Neural progenitor cell (in vitro differentiated cells): ENCODE measurements at regions not wholly inside any gene's neighbourhood (a gene's known extent, or its start where the extent isn't known, plus 50 kb on each side); places are given as distances from the start of the nearest gene placed in this dataset.
A peak's percentile ranks its signal among the peaks of the same experiment; 100 is the strongest.

ENCODE experiments used
- DNase-seq: peaks from one replicate; pipeline ENCODE4 v3.0.0-alpha.2; 2016; ENCODE audit warnings: low spot score
- H2AFZ ChIP-seq: fragments of 200-600 bp; sonication (generic); replicated peaks from 2 replicates; pipeline ENCODE4 v1.6.1; 2016; ENCODE audit warnings: antibody characterized with exemption
- H3F3A ChIP-seq: fragments of 200-600 bp; sonication (generic); 2 replicates; pipeline ENCODE4 v1.6.1; 2016; ENCODE audit warnings: antibody characterized with exemption, low read depth
- H3K27ac ChIP-seq: fragments of 200-600 bp; sonication (generic); 2 replicates; pipeline ENCODE4 v1.5.1; 2016; ENCODE audit warnings: mild to moderate bottlenecking
- H3K27me3 ChIP-seq: fragments of 200-600 bp; sonication (generic); 2 replicates; pipeline ENCODE4 v1.6.1; 2016; ENCODE audit warnings: mild to moderate bottlenecking, moderate library complexity
- H3K36me3 ChIP-seq: fragments of 200-600 bp; sonication (generic); 2 replicates; pipeline ENCODE4 v1.5.1; 2016
- H3K4me1 ChIP-seq: fragments of 200-600 bp; sonication (generic); 2 replicates; pipeline ENCODE4 v1.6.1; 2016; ENCODE audit warnings: mixed run types
- H3K4me2 ChIP-seq: fragments of 200-600 bp; sonication (generic); 2 replicates; pipeline ENCODE4 v1.6.1; 2016
- H3K4me3 ChIP-seq: fragments of 200-600 bp; sonication (generic); 2 replicates; pipeline ENCODE4 v1.5.1; 2016
- H3K79me2 ChIP-seq: fragments of 200-600 bp; sonication (generic); 2 replicates; pipeline ENCODE4 v1.6.1; 2016; ENCODE audit warnings: low read depth
- H3K9ac ChIP-seq: fragments of 200-600 bp; sonication (generic); 2 replicates; pipeline ENCODE4 v1.6.1; 2016
- H3K9me3 ChIP-seq: fragments of 200-600 bp; sonication (generic); 2 replicates; pipeline ENCODE4 v1.5.1; 2016; ENCODE audit warnings: low read depth
- H4K20me1 ChIP-seq: fragments of 200-600 bp; sonication (generic); 2 replicates; pipeline ENCODE4 v1.6.1; 2016; ENCODE audit warnings: low read depth
- H3K27ac Mint-ChIP-seq: 3 replicates; pipeline ENCODE4 v1.8.0; 2021; ENCODE audit warnings: mixed read lengths
- H3K27me3 Mint-ChIP-seq: 2 replicates; pipeline ENCODE4 v1.8.0; 2022; ENCODE audit warnings: low read depth, mild to moderate bottlenecking, inconsistent platforms, moderate library complexity, mixed read lengths; ENCODE audit not compliant: insufficient read depth
- H3K36me3 Mint-ChIP-seq: 3 replicates; pipeline ENCODE4 v1.8.0; 2021; ENCODE audit warnings: mixed read lengths
- H3K4me1 Mint-ChIP-seq: 3 replicates; pipeline ENCODE4 v1.8.0; 2021; ENCODE audit warnings: mixed read lengths
- H3K4me3 Mint-ChIP-seq: 3 replicates; pipeline ENCODE4 v1.8.0; 2021; ENCODE audit warnings: mild to moderate bottlenecking, moderate library complexity, mixed read lengths
- H3K9me3 Mint-ChIP-seq: 3 replicates; pipeline ENCODE4 v1.8.0; 2020; ENCODE audit warnings: mixed read lengths
- EZH2 ChIP-seq: fragments of 200-600 bp; sonication (generic); IDR thresholded peaks from 2 replicates; pipeline ENCODE4 v1.6.1; 2017; ENCODE audit warnings: antibody characterized with exemption, mild to moderate bottlenecking, moderate library complexity
- EZH2phosphoT487 ChIP-seq: fragments of 200-600 bp; sonication (generic); IDR thresholded peaks from 2 replicates; pipeline ENCODE4 v1.6.1; 2017; ENCODE audit warnings: antibody characterized with exemption
- TF ChIP-seq, protein P1 (sequence below): fragments of 200-600 bp; sonication (generic); IDR thresholded peaks from 2 replicates; pipeline ENCODE4 v1.5.1; 2017; ENCODE audit warnings: antibody characterized with exemption, mild to moderate bottlenecking

DNA sequence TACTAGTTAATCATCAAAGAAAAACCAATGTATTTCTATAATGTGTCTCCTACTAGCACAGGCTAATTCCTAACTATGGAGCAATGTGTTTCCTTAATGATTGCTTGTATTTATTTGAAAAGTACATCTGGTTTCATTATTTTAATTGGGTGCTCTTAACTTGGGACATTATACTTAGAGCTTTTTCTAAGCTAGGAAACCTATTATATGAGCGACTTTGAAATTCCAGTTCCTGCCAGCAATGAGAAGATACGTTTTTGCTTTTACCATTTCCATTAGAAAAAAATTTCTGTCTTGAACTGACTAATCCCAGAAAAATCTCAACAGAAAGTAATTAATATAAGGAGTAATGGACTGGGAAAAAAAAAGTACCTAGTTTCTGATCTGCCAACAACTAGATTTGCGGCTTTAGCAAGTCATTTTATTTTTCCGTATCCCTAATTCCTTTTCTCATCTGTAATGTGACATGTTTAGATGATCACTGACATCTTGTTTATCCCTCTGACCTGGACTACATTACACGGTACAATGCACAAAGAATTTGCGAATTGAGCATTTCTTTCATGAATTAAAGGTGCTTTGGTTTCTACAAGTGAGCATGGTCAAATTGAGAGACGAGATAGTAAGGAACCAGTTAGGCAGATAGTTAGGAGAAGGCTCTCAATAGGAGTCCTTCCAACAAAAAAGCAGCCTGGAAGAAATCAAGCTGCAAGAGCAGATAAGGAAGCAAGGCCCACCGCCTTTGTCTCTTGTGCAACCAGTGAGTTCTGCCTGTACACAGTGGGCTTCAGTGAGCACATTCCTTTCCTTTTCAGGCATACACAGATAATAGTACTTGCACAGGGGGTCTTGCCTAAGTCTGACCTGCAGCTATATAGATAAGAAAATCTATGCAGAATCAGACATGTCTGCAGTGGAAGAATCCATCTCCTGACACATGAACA, 1765.0 kb upstream of the FLRT2 start:
- Histone ChIP-seq H3F3A (peaks cover 24% of the 10 kb centered on the region), H3K27me3 (no peaks in the 10 kb centered on the region), H3K27ac (peak overlapping the region; percentile 63), H3K9me3 (no peaks in the 10 kb centered on the region), H3K79me2 (no peaks in the 10 kb centered on the region), H3K4me2 (no peak overlapping the region), H3K36me3 (no peaks in the 10 kb centered on the region), H3K4me3 (no peak overlapping the region), H4K20me1 (no peaks in the 10 kb centered on the region), H3K9ac (no peak overlapping the region), H3K4me1 (peaks cover 33% of the 10 kb centered on the region), H2AFZ (peak overlapping the region; percentile 57)
- H3K27ac Mint-ChIP-seq = peak overlapping the region; percentile 10
- no peak overlapping the region for H3K4me3 Mint-ChIP-seq
- TF ChIP-seq, protein P1, sequence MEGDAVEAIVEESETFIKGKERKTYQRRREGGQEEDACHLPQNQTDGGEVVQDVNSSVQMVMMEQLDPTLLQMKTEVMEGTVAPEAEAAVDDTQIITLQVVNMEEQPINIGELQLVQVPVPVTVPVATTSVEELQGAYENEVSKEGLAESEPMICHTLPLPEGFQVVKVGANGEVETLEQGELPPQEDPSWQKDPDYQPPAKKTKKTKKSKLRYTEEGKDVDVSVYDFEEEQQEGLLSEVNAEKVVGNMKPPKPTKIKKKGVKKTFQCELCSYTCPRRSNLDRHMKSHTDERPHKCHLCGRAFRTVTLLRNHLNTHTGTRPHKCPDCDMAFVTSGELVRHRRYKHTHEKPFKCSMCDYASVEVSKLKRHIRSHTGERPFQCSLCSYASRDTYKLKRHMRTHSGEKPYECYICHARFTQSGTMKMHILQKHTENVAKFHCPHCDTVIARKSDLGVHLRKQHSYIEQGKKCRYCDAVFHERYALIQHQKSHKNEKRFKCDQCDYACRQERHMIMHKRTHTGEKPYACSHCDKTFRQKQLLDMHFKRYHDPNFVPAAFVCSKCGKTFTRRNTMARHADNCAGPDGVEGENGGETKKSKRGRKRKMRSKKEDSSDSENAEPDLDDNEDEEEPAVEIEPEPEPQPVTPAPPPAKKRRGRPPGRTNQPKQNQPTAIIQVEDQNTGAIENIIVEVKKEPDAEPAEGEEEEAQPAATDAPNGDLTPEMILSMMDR = no peak
- no peak for TF ChIP-seq EZH2phosphoT487
- no peak for TF ChIP-seq EZH2
- DNase-seq = peak; percentile 58
- H3K36me3 Mint-ChIP-seq = no peaks in the 10 kb centered on the region
- peaks cover 10% of the 10 kb centered on the region for H3K4me1 Mint-ChIP-seq
- H3K9me3 Mint-ChIP-seq = peaks cover 2% of the 10 kb centered on the region
- H3K27me3 Mint-ChIP-seq = no peaks in the 10 kb centered on the region

DNA sequence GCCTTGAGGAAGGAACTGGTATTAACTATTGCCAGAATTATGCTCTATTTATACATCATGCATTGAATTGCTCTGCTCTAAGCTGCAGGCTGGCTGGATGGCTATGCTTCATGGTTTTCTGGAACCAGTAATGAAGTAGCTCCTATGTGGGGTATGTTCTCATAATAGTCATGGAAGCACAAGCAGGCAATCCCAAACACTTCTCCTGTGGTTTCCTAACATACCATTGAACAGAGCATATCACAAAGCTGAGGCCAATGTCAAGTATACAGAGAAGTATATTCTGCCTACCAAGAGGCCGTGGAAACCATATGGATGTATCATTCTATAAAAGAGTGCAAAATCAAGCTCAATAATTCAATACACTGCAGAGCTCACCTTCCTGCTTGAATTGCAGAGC, 1752.4 kb upstream of the FLRT2 start:
- H3K9me3 ChIP-seq = no peaks in the 10 kb centered on the region
- H3K4me1 ChIP-seq = no peaks in the 10 kb centered on the region
- DNase-seq = no peak
- H3K36me3 Mint-ChIP-seq = no peaks in the 10 kb centered on the region
- H3K9ac ChIP-seq = no peak overlapping the region
- no peaks in the 10 kb centered on the region for H3K79me2 ChIP-seq
- H3K36me3 ChIP-seq = no peaks in the 10 kb centered on the region
- no peak overlapping the region for H3K27ac ChIP-seq
- H3K4me3 Mint-ChIP-seq = no peak overlapping the region
- H3K4me3 ChIP-seq = no peak overlapping the region
- H3K27me3 ChIP-seq = no peaks in the 10 kb centered on the region
- no peak overlapping the region for H2AFZ ChIP-seq
- no peaks in the 10 kb centered on the region for H3K27me3 Mint-ChIP-seq
- H3K4me2 ChIP-seq = no peak overlapping the region
- no peaks in the 10 kb centered on the region for H3F3A ChIP-seq
- H3K27ac Mint-ChIP-seq = no peak overlapping the region
- H4K20me1 ChIP-seq = no peaks in the 10 kb centered on the region
- no peaks in the 10 kb centered on the region for H3K4me1 Mint-ChIP-seq
- no peak for TF ChIP-seq EZH2phosphoT487
- TF ChIP-seq, protein P1 = no peak
- no peak for TF ChIP-seq EZH2
- H3K9me3 Mint-ChIP-seq = no peaks in the 10 kb centered on the region

DNA sequence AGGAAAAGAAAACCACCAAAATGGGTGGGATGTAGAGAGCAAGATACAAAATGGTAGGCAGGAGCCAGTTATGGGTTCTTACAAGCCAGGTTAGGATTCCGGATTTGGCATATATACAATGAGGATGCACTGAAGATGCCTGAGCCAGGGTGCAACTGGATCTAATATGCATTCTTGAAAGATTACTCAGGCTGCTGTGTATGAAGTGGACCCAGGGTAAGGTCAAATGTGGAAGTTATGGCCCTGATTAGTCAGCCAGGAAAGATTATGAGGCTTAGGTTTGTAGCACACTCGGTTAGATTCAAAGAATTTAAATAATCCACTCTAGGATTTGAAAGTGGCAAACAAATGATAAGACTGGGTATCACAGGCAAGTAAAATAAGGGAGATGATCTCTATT, 1750.7 kb upstream of the FLRT2 start:
- no peak for DNase-seq
- Histone ChIP-seq H3K9ac (no peak overlapping the region), H3F3A (no peaks in the 10 kb centered on the region), H3K36me3 (no peaks in the 10 kb centered on the region), H3K27me3 (no peaks in the 10 kb centered on the region), H3K27ac (no peak overlapping the region), H3K4me3 (no peak overlapping the region), H3K4me2 (no peak overlapping the region), H3K4me1 (no peaks in the 10 kb centered on the region), H3K9me3 (no peaks in the 10 kb centered on the region), H3K79me2 (no peaks in the 10 kb centered on the region), H2AFZ (no peak overlapping the region), H4K20me1 (no peaks in the 10 kb centered on the region)
- Mint-ChIP-seq H3K9me3 (no peaks in the 10 kb centered on the region), H3K4me3 (no peak overlapping the region), H3K4me1 (no peaks in the 10 kb centered on the region), H3K27me3 (no peaks in the 10 kb centered on the region), H3K36me3 (no peaks in the 10 kb centered on the region), H3K27ac (no peak overlapping the region)
- TF ChIP-seq, protein P1 = no peak
- TF ChIP-seq EZH2 = no peak
- TF ChIP-seq EZH2phosphoT487 = no peak
